ENCODE measurements at regions not wholly inside any gene's neighbourhood (a gene's known extent, or its start where the extent isn't known, plus 50 kb on each side); places are given as distances from the start of the nearest gene placed in this dataset.

DNA sequence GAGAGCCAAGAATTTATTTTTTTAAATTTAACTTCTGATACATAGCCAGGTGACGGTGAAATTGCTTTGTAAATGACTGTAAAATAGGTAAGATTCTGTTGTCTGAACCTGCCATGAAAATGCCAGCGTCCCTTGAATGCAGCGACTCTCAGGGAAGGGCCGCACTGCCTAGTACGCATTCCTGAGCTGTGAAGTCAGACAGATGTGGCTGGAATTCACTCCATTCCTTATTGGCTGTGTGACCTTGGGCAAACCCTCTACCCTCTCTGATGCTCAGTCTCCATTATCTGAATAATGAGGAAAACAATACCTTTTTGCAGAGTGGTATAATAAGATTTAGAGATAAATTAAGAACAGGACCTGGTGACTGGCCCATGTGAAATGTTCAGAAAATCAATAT, 167.1 kb upstream of the DAB1 start:
- H3K4me1 Mint-ChIP-seq: no peaks in the 10 kb centered on the region
- H3K36me3 Mint-ChIP-seq (ENCODE audit: low read depth): no peaks in the 10 kb centered on the region
- no peaks in the 10 kb centered on the region for H3K9me3 Mint-ChIP-seq
- no peak for DNase-seq
- no peaks in the 10 kb centered on the region for H3K27me3 Mint-ChIP-seq (ENCODE audit: low read depth, poor library complexity)
- TF ChIP-seq CTCF (IDR thresholded peaks at IDR 0.05): no peak
- H3K4me3 Mint-ChIP-seq: no peak overlapping the region
- H3K27ac Mint-ChIP-seq: no peak overlapping the region

DNA sequence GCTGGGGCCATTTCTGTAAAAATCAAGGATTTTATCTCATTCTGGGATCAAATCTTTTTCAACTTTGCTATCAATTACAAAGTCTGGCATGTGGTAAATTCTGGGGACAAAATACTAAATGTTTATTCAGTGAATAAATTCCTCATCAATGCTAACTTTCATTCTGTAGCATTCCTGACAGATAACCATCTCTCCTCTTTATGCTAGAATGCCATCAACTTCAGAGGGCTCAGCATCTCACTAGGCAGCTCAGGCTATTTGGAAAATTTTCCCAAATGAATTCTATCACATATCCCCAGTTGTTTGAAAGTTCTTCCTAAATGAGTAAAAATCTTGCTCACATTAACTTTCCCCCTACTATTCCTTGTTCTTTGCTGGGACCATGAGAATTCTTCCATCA, 163.0 kb upstream of the DAB1 start:
- Mint-ChIP-seq H3K9me3 (no peaks in the 10 kb centered on the region), H3K27ac (no peak overlapping the region), H3K4me1 (no peaks in the 10 kb centered on the region), H3K27me3 (ENCODE audit: low read depth, poor library complexity) (peaks cover 3% of the 10 kb centered on the region), H3K36me3 (ENCODE audit: low read depth) (no peaks in the 10 kb centered on the region), H3K4me3 (no peak overlapping the region)
- DNase-seq: no peak
- TF ChIP-seq CTCF (IDR thresholded peaks at IDR 0.05): no peak

DNA sequence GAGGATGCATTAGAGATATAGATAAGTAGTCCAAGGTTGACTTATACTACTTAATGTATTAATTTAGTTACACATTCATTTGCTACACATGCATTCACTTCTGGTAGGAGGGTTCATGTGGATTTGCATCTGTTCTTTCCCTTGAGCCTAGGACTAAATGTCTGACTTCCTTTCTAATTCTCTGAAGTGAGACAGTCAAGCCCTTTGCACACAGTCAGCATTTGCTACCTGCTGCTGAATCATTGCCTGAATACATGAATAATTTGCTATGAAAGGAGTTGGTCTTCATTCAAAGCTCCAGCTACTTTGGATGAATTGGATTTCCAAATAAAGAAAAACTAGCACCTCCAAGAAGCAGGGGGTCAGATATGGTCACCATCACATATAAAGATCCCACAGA, 154.8 kb upstream of the DAB1 start:
- no peak overlapping the region for H3K4me3 Mint-ChIP-seq
- no peak for DNase-seq
- H3K27me3 Mint-ChIP-seq (ENCODE audit: low read depth, poor library complexity): peaks cover under 1% of the 10 kb centered on the region
- TF ChIP-seq CTCF (IDR thresholded peaks at IDR 0.05): no peak
- no peak overlapping the region for H3K27ac Mint-ChIP-seq
- no peaks in the 10 kb centered on the region for H3K9me3 Mint-ChIP-seq
- no peaks in the 10 kb centered on the region for H3K36me3 Mint-ChIP-seq (ENCODE audit: low read depth)
- H3K4me1 Mint-ChIP-seq: no peaks in the 10 kb centered on the region

- Mint-ChIP-seq H3K9me3 (no peaks in the 10 kb centered on the region), H3K4me1 (no peaks in the 10 kb centered on the region), H3K27ac (no peak overlapping the region), H3K36me3 (ENCODE audit: low read depth) (no peaks in the 10 kb centered on the region), H3K27me3 (ENCODE audit: low read depth, poor library complexity) (no peaks in the 10 kb centered on the region), H3K4me3 (no peak overlapping the region)
- TF ChIP-seq CTCF (IDR thresholded peaks at IDR 0.05): no peak
- DNase-seq: no peak
These were observed 154.2 kb upstream of the DAB1 start for GRCh38 chr1:57578099-57578498.

DNA sequence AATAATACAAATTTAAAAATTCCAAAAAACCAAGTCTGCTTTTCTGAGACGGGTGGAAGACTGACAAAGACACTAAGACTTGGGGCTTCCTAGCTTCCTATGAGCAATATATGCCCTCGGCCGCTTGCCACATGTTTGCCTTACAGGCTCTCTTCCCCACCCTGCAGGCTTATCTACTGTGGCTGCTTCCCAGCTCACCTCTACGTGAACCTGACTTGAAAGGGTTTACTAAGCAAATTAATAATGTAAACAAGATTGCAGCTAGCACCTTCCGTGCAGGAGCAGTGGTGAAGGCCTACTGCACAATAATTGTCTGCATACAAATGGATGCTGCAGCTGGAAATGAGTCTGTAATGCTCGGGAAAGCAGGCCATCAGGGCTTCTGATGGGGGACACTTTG, 152.9 kb upstream of the DAB1 start:
- H3K4me3 Mint-ChIP-seq: no peak overlapping the region

More for the DNA sequence above, 152.9 kb upstream of the DAB1 start:
- no peak for TF ChIP-seq CTCF (IDR thresholded peaks at IDR 0.05)
- H3K9me3 Mint-ChIP-seq: no peaks in the 10 kb centered on the region
- DNase-seq: no peak
- H3K36me3 Mint-ChIP-seq (ENCODE audit: low read depth): no peaks in the 10 kb centered on the region
- H3K27ac Mint-ChIP-seq: no peak overlapping the region
- H3K4me1 Mint-ChIP-seq: no peaks in the 10 kb centered on the region
- H3K27me3 Mint-ChIP-seq (ENCODE audit: low read depth, poor library complexity): no peaks in the 10 kb centered on the region

All from nephron progenitor cell (in vitro differentiated cells).